Stimulated activated CD8-positive, alpha-beta memory T cell treated with anti-CD3 and anti-CD28 coated beads, Interleukin-15, amount 100 ng/mL, for 1 hour (primary cell): ENCODE measurements at regions not wholly inside any gene's neighbourhood (a gene's known extent, or its start where the extent isn't known, plus 50 kb on each side); places are given as distances from the start of the nearest gene placed in this dataset.

Experiments
- DNase-seq: peaks from one replicate; pipeline ENCODE4 v3.0.0-alpha.2; 2020; ENCODE audit warnings: low read depth

GRCh38 chr3:182067423-182067822 is 355.7 kb downstream of the SOX2 start:
- no peak for DNase-seq

GRCh38 chr3:182078316-182078715 is 366.6 kb downstream of the SOX2 start:
- DNase-seq: no peak

- no peak for DNase-seq
These were observed 367.2 kb downstream of the SOX2 start for GRCh38 chr3:182078929-182079328.

DNA sequence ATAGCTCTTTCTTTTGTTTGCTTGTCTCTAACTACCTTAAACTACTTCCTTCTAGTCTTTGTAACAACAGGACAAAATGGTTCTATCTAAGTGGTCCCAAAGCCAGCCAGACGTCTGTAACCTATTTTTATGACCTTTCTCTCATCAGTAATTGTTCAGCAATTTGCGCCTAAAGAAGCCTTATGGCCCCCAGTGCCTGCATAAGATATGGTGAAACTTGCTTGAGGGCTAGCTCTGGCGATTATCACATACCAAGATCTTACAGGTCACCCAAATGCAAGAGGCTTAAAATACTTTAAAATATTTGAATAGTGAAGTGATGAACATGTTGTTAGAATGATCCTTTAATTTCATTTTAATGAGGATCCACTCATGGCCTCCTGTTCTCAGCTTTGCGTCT is 369.4 kb downstream of the SOX2 start:
- no peak for DNase-seq

- no peak for DNase-seq
These were observed 371.4 kb downstream of the SOX2 start for GRCh38 chr3:182083112-182083511.

GRCh38 chr3:182092662-182093262 is 381.0 kb downstream of the SOX2 start:
- no peak for DNase-seq

- DNase-seq: no peak
These were observed 382.6 kb downstream of the SOX2 start for GRCh38 chr3:182094321-182094720.

DNA sequence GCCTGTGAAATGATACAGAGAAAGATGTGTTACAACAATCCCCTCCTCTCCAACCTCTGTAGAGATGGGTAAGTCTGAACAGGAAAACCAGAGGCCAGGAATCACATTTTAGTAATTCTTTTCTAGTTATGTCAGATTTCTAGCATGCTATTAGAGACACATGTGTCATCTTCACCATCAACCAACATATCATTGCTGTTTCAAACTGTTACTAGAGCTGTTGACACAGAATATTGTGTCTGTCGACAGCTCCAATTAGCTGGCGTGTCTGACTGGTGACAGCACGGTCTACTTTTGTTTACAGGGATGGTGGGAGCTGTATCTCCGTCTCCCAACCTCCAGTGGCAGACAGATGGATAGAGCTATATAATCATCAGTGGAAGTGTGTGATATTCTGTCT is 393.2 kb downstream of the SOX2 start:
- no peak for DNase-seq

- DNase-seq: no peak
These were observed 394.1 kb downstream of the SOX2 start for GRCh38 chr3:182105875-182106274.

DNA sequence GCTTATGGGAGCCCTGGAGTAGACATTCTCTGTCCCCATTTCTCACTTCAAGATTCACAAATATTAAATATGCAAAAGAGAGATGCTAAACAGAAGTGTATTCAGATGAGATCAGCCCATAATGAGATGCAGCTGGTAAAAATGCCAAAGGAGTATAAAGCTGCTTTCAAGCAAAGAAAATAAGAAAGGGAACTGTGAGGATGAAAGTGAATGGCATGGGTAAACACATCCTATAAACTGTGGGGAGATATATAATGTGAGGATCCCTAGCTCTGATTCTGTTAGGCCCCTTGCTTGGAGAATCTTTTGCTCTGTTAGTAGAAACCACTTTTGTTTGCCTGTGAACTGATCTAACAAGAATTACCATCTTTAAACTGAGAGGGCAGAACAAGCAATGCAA is 396.6 kb downstream of the SOX2 start:
- DNase-seq: no peak

DNA sequence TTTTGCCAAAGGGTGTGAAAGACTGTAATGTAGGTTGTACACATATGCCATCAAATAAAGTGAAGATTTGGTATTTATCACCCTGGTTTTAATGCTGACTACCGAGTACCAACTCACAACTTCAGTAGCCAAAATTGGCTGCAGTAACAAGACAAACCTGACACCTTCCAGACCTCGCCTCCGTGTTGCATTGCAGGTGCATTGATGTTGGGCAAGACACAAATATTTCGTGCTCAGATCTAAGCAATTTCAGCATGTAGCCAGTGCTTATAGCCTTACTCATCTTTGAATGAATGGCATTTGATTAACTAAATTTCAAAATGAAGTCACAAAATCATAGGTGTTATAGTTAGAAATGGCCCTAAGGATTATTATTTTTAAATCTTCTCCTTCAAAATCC is 400.2 kb downstream of the SOX2 start:
- DNase-seq: no peak

DNA sequence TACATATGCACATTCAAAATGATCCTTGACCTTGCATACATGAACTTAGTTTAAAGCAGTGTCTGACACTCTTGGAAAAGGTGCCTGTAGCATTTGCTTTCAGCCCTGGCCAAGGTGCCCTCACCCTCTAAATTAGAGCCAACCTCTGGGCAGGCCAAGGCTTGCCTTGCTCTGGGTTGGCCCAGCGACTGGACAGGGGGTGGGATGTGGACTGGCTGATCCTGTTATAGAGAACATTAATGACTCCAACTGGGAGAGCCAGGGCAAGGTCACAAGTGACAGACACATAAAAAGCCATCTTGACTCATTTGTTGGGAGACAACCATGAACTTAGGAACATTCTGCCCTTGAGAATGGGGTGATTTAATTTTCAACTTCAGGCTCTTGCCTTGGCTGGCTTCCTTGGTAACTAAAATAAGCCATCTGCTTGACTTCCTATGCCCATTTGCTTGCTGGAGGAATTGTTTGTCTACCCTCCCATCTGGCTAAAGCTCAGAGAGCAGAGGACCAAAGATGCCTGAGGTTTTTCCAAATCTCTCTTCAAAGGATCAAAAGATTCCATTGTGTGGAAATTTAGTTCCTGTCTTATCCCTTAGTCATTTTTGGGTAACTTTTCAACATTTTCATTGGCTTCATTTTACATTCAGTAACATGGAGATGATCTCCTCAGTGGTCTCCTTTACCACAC is 403.7 kb downstream of the SOX2 start:
- no peak for DNase-seq

DNA sequence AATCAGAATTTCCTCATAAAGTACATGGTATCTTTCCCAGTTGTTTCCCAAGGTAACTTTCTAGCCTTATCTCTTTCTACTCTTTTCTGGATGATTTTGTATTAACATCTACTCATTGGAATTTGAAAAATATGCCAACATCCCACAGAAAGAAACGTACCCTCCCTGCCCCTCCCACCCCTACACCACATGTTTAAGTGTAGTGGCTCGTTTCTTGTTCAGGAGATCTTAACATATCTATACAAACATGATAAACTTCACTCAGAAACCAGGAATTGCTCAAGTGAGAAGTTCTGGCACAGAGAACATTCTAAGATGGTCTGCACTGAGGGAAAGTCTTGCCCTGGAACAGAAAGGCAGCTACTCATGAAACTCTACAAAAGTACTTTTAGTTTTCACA is 404.7 kb downstream of the SOX2 start:
- DNase-seq: no peak

GRCh38 chr3:182117131-182117530 is 405.4 kb downstream of the SOX2 start:
- no peak for DNase-seq

DNA sequence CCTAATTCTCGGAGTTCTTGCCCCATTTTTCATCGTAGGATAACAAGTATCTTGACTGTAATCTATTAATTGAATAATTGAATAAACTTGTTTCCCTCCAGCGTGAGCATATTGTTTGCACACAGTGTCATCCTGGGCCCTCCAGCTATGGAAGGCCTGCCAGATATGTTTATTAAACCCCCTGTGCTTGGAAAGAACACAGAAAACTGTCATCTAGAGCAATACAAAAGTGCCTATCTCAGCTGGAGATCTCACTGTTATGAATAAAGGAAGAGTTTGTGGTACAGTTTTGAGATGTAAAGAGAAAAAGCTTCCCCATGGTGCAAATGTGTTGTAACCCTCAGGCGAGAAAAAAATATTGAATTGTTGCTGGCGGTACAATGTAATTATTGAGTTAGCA is 405.9 kb downstream of the SOX2 start:
- no peak for DNase-seq

- DNase-seq: no peak
These were observed 406.3 kb downstream of the SOX2 start for GRCh38 chr3:182118066-182118465.

DNA sequence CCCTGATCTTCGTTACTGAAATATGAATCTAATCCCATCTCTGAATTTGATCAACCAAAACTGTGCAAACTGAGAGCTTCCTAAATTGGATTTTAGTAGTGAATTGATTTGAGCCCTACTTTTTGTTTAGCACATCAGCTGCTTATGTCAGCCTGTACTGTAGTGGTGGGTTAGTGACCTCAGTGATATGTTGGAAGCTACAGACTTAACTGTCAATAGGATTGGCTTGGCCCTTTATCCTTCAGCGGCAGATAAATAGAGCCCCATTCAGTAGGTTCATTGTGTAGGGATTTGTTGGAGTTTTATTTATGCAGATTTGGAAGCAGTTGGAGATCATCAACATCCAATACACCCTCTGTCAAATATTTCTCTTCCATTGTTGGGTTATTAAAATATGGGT is 409.7 kb downstream of the SOX2 start:
- DNase-seq: no peak

GRCh38 chr3:182122779-182123178 is 411.1 kb downstream of the SOX2 start:
- DNase-seq: no peak

DNA sequence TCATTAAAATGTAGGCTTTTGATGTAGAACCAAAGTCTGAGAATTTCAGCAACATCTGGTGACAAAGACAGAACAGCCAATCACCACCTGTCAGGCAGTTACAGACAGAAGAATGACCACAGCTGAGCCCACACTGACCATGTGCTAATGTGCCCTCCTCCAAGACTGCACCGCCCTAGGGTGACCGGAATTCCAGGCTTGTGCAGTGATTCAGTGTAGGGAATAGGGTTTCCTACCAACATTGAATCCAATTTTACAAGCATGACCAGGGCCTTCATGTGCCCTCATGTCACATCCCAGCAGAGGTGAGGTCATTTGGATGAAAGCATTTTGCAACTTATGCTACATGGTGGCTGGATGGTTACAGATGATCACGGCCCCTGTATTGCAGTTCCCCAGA is 412.5 kb downstream of the SOX2 start:
- DNase-seq: no peak

DNA sequence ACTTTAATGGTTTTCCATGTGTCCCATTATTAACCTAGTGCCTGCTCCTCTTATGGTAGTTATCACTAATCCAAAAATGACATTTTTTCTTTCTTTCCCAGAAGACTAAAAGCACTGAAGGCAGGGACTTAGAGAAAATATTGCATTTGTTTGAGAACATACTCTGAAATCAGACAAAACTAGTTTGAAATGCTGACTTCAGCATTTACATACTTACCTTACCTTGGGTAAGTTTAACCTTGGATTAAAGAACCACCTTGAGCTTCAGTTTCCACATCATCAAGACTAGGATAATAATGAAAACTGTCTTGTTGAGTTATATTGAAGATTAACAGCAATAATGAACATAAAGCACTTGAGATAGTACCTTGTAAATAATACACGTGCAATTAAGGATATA is 413.0 kb downstream of the SOX2 start:
- DNase-seq: no peak

GRCh38 chr3:182129740-182130139 is 418.0 kb downstream of the SOX2 start:
- DNase-seq: no peak

DNA sequence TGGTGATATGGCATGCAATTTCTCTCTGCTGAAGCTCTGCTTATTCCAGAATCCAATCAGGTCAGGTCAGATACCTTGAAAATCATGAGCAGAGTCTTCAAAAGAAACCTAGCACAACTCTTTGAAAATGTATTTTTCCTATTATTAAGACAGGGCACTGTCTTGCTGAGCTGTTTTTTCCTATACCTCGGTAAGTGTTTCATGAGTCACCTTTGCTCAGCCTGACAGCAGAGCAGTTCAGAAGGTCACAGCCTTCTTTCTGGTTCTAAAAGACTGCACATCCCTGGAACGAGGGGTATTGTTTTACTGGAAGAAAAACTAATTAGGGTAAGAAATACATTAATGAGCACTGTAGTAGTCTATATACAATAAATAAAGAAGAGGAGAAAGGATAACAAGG is 422.0 kb downstream of the SOX2 start:
- no peak for DNase-seq

GRCh38 chr3:182135056-182135455 is 423.3 kb downstream of the SOX2 start:
- no peak for DNase-seq
